Astrocyte (in vitro differentiated cells and primary cell): ENCODE measurements at regions not wholly inside any gene's neighbourhood (a gene's known extent, or its start where the extent isn't known, plus 50 kb on each side); places are given as distances from the start of the nearest gene placed in this dataset.

Experiments
- DNase-seq: peaks from one replicate; pipeline ENCODE4 v3.0.0-alpha.2; 2010; ENCODE audit warnings: low read depth
- FAIRE-seq: peaks from 2 replicates; lab custom pipeline; 2011; peaks lifted over from hg19 to GRCh38; lab: Jason Lieb, UNC
- H2AFZ ChIP-seq: 2 replicates; pipeline ENCODE4 v1.6.0; 2012; ENCODE audit warnings: low read depth, low read length, inconsistent platforms
- H3K27ac ChIP-seq: 2 replicates; pipeline ENCODE4 v1.5.1; 2011; ENCODE audit warnings: low read depth, low read length, inconsistent platforms
- H3K27me3 ChIP-seq: 2 replicates; pipeline ENCODE4 v1.6.0; 2011; ENCODE audit warnings: low read length, inconsistent platforms; ENCODE audit not compliant: insufficient read depth
- H3K36me3 ChIP-seq: 2 replicates; pipeline ENCODE4 v1.5.1; 2011; ENCODE audit warnings: low read length, inconsistent platforms; ENCODE audit not compliant: insufficient read depth
- H3K4me1 ChIP-seq: 2 replicates; pipeline ENCODE4 v1.5.1; 2011; ENCODE audit warnings: low read length, inconsistent platforms; ENCODE audit not compliant: insufficient read depth
- H3K4me2 ChIP-seq: 2 replicates; pipeline ENCODE4 v1.6.0; 2012; ENCODE audit warnings: low read length, inconsistent platforms
- H3K4me3 ChIP-seq: 2 replicates; pipeline ENCODE4 v1.5.1; 2011; ENCODE audit warnings: low read depth, mild to moderate bottlenecking, low read length, inconsistent platforms; ENCODE audit not compliant: insufficient read depth
- H3K79me2 ChIP-seq: 2 replicates; pipeline ENCODE4 v1.6.0; 2012; ENCODE audit warnings: mild to moderate bottlenecking, low read length, inconsistent platforms; ENCODE audit not compliant: insufficient read depth
- H3K9ac ChIP-seq: 2 replicates; pipeline ENCODE4 v1.6.0; 2012; ENCODE audit warnings: mild to moderate bottlenecking, low read length, inconsistent platforms
- H3K9me3 ChIP-seq: 2 replicates; pipeline ENCODE4 v1.5.1; 2012; ENCODE audit warnings: low read depth, mild to moderate bottlenecking, low read length, inconsistent platforms; ENCODE audit not compliant: insufficient read depth
- H4K20me1 ChIP-seq: 2 replicates; pipeline ENCODE4 v1.6.0; 2012; ENCODE audit warnings: low read length, inconsistent platforms; ENCODE audit not compliant: insufficient read depth
- H3K27ac Mint-ChIP-seq: one replicate; pipeline ENCODE4 v1.8.0; 2021; ENCODE audit warnings: mild to moderate bottlenecking, mixed read lengths; ENCODE audit not compliant: unreplicated experiment
- H3K27me3 Mint-ChIP-seq: one replicate; pipeline ENCODE4 v1.8.0; 2021; ENCODE audit warnings: low read depth, mixed read lengths; ENCODE audit not compliant: unreplicated experiment
- H3K36me3 Mint-ChIP-seq: one replicate; pipeline ENCODE4 v1.8.0; 2021; ENCODE audit warnings: low read depth, mixed read lengths; ENCODE audit not compliant: unreplicated experiment
- H3K4me1 Mint-ChIP-seq: one replicate; pipeline ENCODE4 v1.8.0; 2021; ENCODE audit warnings: low read depth, mixed read lengths; ENCODE audit not compliant: unreplicated experiment
- H3K4me3 Mint-ChIP-seq: one replicate; pipeline ENCODE4 v1.8.0; 2021; ENCODE audit warnings: mild to moderate bottlenecking, moderate library complexity, mixed read lengths; ENCODE audit not compliant: unreplicated experiment
- H3K9me3 Mint-ChIP-seq: one replicate; pipeline ENCODE4 v1.8.0; 2021; ENCODE audit warnings: mild to moderate bottlenecking, mixed read lengths; ENCODE audit not compliant: unreplicated experiment
- EZH2 ChIP-seq: IDR thresholded peaks from 2 replicates; pipeline ENCODE4 v1.6.1; 2012; ENCODE audit warnings: mild to moderate bottlenecking, low read length, inconsistent platforms; ENCODE audit not compliant: insufficient read depth
- TF ChIP-seq, protein P1 (sequence below): IDR thresholded peaks from 2 replicates; pipeline ENCODE4 v1.5.1; 2011; ENCODE audit warnings: low read depth, mild to moderate bottlenecking, inconsistent platforms, low read length, moderate library complexity; ENCODE audit not compliant: insufficient read depth

DNA sequence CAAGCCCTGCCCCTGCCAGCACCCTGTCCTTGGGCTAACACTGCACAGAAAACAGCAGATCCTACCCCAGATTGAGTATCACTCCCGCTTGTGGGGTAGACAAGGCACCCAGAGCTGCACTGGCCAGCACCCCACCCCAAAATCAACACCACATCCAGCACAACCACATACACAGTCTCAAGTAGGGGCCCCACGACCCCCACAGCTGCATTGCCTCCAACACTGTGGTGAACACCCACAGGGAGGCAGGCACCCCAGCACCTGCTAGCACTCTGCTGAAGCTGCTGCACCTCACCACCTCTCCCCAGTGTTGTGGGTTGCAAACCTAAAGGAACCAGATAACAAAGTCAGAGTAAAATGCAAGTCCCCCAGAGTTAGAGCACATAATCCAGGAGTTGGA, 589.9 kb downstream of the PCDH19 start:
- Histone ChIP-seq H3K4me1 (no peaks in the 10 kb centered on the region), H3K9ac (no peak overlapping the region), H3K4me3 (no peak overlapping the region), H3K27ac (no peak overlapping the region), H3K27me3 (no peaks in the 10 kb centered on the region), H3K4me2 (no peak overlapping the region), H3K9me3 (no peaks in the 10 kb centered on the region), H3K36me3 (no peaks in the 10 kb centered on the region), H2AFZ (no peak overlapping the region), H4K20me1 (no peaks in the 10 kb centered on the region), H3K79me2 (no peaks in the 10 kb centered on the region)
- Mint-ChIP-seq H3K27me3 (no peaks in the 10 kb centered on the region), H3K27ac (no peak overlapping the region), H3K9me3 (no peaks in the 10 kb centered on the region), H3K4me3 (no peak overlapping the region), H3K4me1 (no peaks in the 10 kb centered on the region), H3K36me3 (no peaks in the 10 kb centered on the region)
- FAIRE-seq: no peak
- TF ChIP-seq EZH2: no peak
- TF ChIP-seq, protein P1, sequence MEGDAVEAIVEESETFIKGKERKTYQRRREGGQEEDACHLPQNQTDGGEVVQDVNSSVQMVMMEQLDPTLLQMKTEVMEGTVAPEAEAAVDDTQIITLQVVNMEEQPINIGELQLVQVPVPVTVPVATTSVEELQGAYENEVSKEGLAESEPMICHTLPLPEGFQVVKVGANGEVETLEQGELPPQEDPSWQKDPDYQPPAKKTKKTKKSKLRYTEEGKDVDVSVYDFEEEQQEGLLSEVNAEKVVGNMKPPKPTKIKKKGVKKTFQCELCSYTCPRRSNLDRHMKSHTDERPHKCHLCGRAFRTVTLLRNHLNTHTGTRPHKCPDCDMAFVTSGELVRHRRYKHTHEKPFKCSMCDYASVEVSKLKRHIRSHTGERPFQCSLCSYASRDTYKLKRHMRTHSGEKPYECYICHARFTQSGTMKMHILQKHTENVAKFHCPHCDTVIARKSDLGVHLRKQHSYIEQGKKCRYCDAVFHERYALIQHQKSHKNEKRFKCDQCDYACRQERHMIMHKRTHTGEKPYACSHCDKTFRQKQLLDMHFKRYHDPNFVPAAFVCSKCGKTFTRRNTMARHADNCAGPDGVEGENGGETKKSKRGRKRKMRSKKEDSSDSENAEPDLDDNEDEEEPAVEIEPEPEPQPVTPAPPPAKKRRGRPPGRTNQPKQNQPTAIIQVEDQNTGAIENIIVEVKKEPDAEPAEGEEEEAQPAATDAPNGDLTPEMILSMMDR: no peak
- no peak for DNase-seq

DNA sequence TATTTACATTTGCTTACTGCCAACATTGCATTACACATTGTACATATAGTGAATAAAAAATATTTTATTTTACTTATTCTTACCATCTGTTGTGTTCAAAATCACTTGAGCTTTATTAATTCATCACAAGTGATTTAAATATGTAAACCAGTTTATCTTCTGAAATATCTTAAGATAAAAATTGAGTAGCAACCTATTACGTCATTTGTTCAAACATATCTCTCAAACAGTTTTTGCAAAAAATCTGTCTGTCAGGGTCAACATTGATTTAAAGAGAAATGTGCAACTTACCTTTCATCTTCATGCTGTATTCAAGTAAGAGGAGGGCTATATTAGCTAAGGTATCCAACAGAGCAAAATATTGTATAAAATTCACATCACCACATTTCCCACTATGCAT, 610.1 kb downstream of the PCDH19 start:
- Histone ChIP-seq H4K20me1 (no peaks in the 10 kb centered on the region), H3K27ac (no peak overlapping the region), H3K4me1 (no peaks in the 10 kb centered on the region), H3K27me3 (no peaks in the 10 kb centered on the region), H3K9me3 (no peaks in the 10 kb centered on the region), H3K4me3 (no peak overlapping the region), H3K4me2 (no peak overlapping the region), H3K36me3 (no peaks in the 10 kb centered on the region), H3K9ac (no peak overlapping the region), H3K79me2 (no peaks in the 10 kb centered on the region), H2AFZ (no peak overlapping the region)
- FAIRE-seq (no peak), DNase-seq (no peak)
- no peaks in the 10 kb centered on the region for H3K27me3 Mint-ChIP-seq
- H3K27ac Mint-ChIP-seq: no peak overlapping the region
- TF ChIP-seq, protein P1: no peak
- no peak for TF ChIP-seq EZH2
- H3K36me3 Mint-ChIP-seq: no peaks in the 10 kb centered on the region
- peaks cover 2% of the 10 kb centered on the region for H3K4me1 Mint-ChIP-seq
- H3K4me3 Mint-ChIP-seq: no peak overlapping the region
- peaks cover 2% of the 10 kb centered on the region for H3K9me3 Mint-ChIP-seq

DNA sequence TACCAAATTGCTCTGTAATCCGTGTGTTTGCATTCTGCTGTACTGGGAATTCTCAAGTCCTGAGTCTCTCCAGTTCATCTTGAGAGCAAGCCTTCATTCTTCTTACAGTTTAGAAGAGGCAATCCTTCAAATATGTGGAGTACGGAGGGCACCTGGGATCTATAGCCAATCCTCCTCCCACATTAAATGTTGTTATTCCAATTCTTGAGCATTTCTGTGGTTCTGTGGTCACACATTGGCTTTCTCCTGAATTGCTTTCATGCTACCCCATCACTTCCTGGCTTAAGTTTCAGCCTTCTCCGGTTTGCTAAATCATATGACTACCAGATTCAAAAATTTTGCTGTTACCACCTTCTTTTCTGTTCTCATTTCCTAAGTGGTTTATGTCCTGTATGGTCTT, 611.1 kb downstream of the PCDH19 start:
- peak; percentile 12 for DNase-seq
- peaks cover 2% of the 10 kb centered on the region for H3K4me1 Mint-ChIP-seq
- H2AFZ ChIP-seq: no peak overlapping the region
- H3K9me3 ChIP-seq: no peaks in the 10 kb centered on the region
- H3K4me2 ChIP-seq: no peak overlapping the region
- no peaks in the 10 kb centered on the region for H3K79me2 ChIP-seq
- H3K4me1 ChIP-seq: no peaks in the 10 kb centered on the region
- peak overlapping the region; percentile 80 for H3K27ac Mint-ChIP-seq
- H3K9ac ChIP-seq: no peak overlapping the region
- H4K20me1 ChIP-seq: no peaks in the 10 kb centered on the region
- H3K36me3 ChIP-seq: no peaks in the 10 kb centered on the region
- peak overlapping the region; percentile 30 for H3K27ac ChIP-seq
- no peaks in the 10 kb centered on the region for H3K36me3 Mint-ChIP-seq
- H3K27me3 ChIP-seq: no peaks in the 10 kb centered on the region
- H3K27me3 Mint-ChIP-seq: no peaks in the 10 kb centered on the region
- no peak for TF ChIP-seq EZH2
- TF ChIP-seq, protein P1: no peak
- H3K4me3 ChIP-seq: no peak overlapping the region
- no peak overlapping the region for H3K4me3 Mint-ChIP-seq
- peak; percentile 91 for FAIRE-seq
- H3K9me3 Mint-ChIP-seq: peaks cover 2% of the 10 kb centered on the region
